ENCODE measurements at regions not wholly inside any gene's neighbourhood (a gene's known extent, or its start where the extent isn't known, plus 50 kb on each side); places are given as distances from the start of the nearest gene placed in this dataset.

DNA sequence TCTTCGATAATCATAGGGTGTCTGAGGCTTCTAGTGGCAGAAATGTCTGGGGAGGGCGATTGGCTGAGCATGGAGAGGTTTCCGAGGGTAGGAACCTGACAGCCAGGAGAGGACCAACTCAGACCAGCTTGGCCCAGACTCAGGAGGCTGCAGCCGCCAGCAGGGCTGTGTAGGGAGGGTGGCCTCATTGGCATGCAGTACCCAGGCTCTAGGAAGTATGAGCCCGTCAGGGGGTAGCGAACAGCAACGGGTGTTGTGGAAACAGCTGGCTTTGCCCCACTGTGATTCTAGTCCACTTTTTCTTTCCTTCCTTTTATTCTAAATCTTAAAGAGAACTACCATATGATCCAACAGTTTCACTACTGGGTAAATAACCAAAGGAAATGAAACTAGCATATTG, 103.3 kb downstream of the DIRAS3 start:
- TF ChIP-seq, protein P1, sequence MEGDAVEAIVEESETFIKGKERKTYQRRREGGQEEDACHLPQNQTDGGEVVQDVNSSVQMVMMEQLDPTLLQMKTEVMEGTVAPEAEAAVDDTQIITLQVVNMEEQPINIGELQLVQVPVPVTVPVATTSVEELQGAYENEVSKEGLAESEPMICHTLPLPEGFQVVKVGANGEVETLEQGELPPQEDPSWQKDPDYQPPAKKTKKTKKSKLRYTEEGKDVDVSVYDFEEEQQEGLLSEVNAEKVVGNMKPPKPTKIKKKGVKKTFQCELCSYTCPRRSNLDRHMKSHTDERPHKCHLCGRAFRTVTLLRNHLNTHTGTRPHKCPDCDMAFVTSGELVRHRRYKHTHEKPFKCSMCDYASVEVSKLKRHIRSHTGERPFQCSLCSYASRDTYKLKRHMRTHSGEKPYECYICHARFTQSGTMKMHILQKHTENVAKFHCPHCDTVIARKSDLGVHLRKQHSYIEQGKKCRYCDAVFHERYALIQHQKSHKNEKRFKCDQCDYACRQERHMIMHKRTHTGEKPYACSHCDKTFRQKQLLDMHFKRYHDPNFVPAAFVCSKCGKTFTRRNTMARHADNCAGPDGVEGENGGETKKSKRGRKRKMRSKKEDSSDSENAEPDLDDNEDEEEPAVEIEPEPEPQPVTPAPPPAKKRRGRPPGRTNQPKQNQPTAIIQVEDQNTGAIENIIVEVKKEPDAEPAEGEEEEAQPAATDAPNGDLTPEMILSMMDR (IDR thresholded peaks at IDR 0.05) = no peak
- DNase-seq = no peak
- no peak overlapping the region for H3K4me3 ChIP-seq
- WGBS, 3 donors = 22 to 49% (median 36%) methylated on average over 7 of the region's 7 CpGs
- peaks cover 7% of the 10 kb centered on the region for H3K4me1 ChIP-seq
- ATAC-seq = peak in 2 of 4 donors; percentile 46 to 54
- no peaks in the 10 kb centered on the region for H3K9me3 ChIP-seq
- H3K27ac ChIP-seq = no peak overlapping the region
- intact Hi-C loops (cut with DNase I) = no loop called here
- no peaks in the 10 kb centered on the region for H3K36me3 ChIP-seq (ENCODE audit: insufficient read depth in 1 of 2, low read depth in 1 of 2)
- H3K27me3 ChIP-seq (ENCODE audit: insufficient read depth in 3 of 3, low read length in 2 of 3) = no peaks in the 10 kb centered on the region

DNA sequence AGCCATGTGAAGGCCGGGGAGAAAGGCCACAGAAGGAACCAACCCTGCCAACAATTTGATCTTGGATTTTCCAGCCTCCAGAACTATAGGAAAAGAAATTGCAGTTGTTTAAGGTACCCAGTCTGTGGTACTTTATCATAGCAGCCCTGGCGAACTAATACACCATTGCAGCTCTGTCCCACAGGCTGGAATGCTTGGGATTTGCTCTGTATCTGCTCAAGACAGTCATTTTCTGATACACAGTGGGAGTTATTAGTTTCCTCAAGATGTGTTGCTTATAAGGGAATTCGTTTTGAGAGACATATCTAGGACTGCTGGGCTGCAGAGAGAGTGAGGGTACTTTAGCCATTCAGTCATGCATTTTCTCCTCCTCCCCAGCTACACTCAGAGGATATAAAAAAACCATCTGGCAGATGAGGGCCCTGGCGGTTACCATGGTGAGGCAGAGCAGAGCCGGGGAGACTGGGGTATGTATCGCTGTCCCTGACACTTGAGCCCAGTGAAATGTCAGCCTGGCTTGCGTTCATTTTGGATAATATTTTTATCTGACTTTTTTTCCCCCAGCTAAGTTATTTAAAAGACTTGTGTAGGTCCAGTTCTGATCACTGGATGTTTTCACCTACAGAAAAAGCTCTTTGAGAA, 104.6 kb downstream of the DIRAS3 start:
- Histone ChIP-seq H3K27me3 (ENCODE audit: insufficient read depth in 3 of 3, low read length in 2 of 3) (no peaks in the 10 kb centered on the region), H3K36me3 (ENCODE audit: insufficient read depth in 1 of 2, low read depth in 1 of 2) (no peaks in the 10 kb centered on the region), H3K4me1 (peaks cover 7% of the 10 kb centered on the region), H3K27ac (no peak overlapping the region), H3K4me3 (no peak overlapping the region), H3K9me3 (no peaks in the 10 kb centered on the region)
- TF ChIP-seq, protein P1 (IDR thresholded peaks at IDR 0.05) = no peak
- ATAC-seq (peak in 3 of 4 donors; percentile 47 to 84 (median 53)), DNase-seq (no peak)
- 25 to 39% (median 33%) methylated on average over 7 of the region's 7 CpGs for WGBS, 3 donors
- intact Hi-C loops (cut with DNase I) = no loop called here

DNA sequence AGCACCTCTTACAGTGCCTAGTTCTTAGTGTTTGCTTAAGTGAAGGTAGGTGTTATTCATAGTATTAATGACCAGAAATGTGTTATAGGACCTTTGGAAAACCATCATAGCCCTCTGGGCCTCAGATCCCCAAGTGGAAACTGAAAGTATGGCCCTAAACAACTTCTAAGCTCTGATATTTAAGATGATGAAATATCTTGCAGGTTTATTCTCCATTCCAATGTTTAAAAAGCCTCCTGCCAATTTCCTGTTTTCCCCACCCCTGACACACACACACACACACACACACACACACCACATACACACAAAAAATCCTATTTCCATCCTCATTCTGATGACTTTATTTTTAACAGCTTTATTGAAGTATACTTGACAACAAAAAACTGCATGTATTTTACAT, 108.2 kb downstream of the DIRAS3 start:
- Histone ChIP-seq H3K9me3 (no peaks in the 10 kb centered on the region), H3K27me3 (ENCODE audit: insufficient read depth in 3 of 3, low read length in 2 of 3) (no peaks in the 10 kb centered on the region), H3K4me3 (no peak overlapping the region), H3K36me3 (ENCODE audit: insufficient read depth in 1 of 2, low read depth in 1 of 2) (no peaks in the 10 kb centered on the region), H3K27ac (no peak overlapping the region), H3K4me1 (peaks cover 7% of the 10 kb centered on the region)
- no peak for ATAC-seq
- TF ChIP-seq, protein P1 (IDR thresholded peaks at IDR 0.05) = no peak
- intact Hi-C loops (cut with DNase I) = no loop called here
- DNase-seq = no peak

DNA sequence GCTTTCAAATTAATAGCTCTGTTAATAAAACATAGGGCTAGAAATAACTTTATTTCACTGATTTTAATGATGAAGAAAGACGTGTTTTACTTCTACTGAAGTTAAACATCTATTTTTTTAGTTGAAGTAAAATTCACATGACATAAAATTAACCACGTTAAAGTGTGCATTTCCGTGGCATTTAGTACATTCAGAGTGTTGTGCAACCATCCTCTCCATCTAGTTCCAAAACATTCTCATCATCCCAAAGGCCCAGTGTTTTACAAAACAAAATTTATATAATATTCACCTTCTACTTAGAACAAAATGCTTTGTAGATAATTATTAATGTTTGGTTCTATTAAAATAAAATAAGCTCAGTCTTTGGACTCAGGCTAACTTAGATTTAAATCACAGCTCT, 108.5 kb upstream of the GNG12 start:
- DNase-seq (no peak), ATAC-seq (no peak)
- H3K4me1 ChIP-seq = peaks cover 7% of the 10 kb centered on the region
- H3K36me3 ChIP-seq (ENCODE audit: insufficient read depth in 1 of 2, low read depth in 1 of 2) = no peaks in the 10 kb centered on the region
- no peak overlapping the region for H3K27ac ChIP-seq
- TF ChIP-seq, protein P1 (IDR thresholded peaks at IDR 0.05) = no peak
- no peaks in the 10 kb centered on the region for H3K27me3 ChIP-seq (ENCODE audit: insufficient read depth in 3 of 3, low read length in 2 of 3)
- H3K9me3 ChIP-seq = no peaks in the 10 kb centered on the region
- no peak overlapping the region for H3K4me3 ChIP-seq
- intact Hi-C loops (cut with DNase I) = no loop called here
- WGBS, 3 donors = 61 to 67% (median 67%) methylated on average over 3 of the region's 3 CpGs

DNA sequence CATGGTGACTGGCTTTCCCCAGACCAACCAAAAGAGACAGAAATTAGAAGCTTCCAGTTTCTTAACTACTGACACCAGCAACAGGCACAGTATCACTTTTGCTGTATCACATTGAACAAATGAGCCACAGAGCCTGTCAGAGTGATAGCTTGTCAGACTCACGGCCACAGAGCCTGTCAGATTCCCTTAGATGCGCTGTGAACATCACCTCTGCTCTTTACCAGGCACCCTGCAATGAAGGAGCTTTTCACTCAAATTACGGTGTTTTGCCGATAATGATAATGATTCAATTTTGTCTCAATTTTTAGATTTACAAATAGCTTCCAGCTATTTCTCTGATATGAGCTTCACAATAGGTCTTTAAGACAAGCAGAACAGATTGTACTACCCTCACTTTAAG, 107.9 kb upstream of the GNG12 start:
- peaks cover 7% of the 10 kb centered on the region for H3K4me1 ChIP-seq
- H3K27me3 ChIP-seq (ENCODE audit: insufficient read depth in 3 of 3, low read length in 2 of 3) = no peaks in the 10 kb centered on the region
- ATAC-seq (no peak), DNase-seq (no peak)
- H3K27ac ChIP-seq = no peak overlapping the region
- WGBS, 3 donors = 97 to 98% (median 97%) methylated on average over 4 of the region's 4 CpGs
- intact Hi-C loops (cut with DNase I) = no loop called here
- no peaks in the 10 kb centered on the region for H3K36me3 ChIP-seq (ENCODE audit: insufficient read depth in 1 of 2, low read depth in 1 of 2)
- TF ChIP-seq, protein P1 (IDR thresholded peaks at IDR 0.05) = no peak
- no peaks in the 10 kb centered on the region for H3K9me3 ChIP-seq
- H3K4me3 ChIP-seq = no peak overlapping the region

All from psoas muscle (tissue), 7 donors.